GM12878 (cell line): ENCODE measurements at regions not wholly inside any gene's neighbourhood (a gene's known extent, or its start where the extent isn't known, plus 50 kb on each side); places are given as distances from the start of the nearest gene placed in this dataset.

Experiments
- ATAC-seq: fragments of 200-7000 bp; cut with Tn5 transposase; 3 replicates; pipeline ENCODE4 v1.9.1; 2020; ENCODE audit warnings: mild to moderate bottlenecking, moderate library complexity
- BruUV-seq: library from RNA; stranded (reverse); fragments of 400-500 nt; replicated peaks from 2 replicates; lab custom pipeline; 2021; lab: Mats Ljungman, UMichigan
- CTCF ChIA-PET: fragments of 300-600 bp; sonication (Branson Sonifier 250); formaldehyde crosslinking; extraction: SDS; loops from one replicate; lab custom pipeline; 2021; ENCODE audit warnings: inconsistent platforms; lab: Yijun Ruan, JAX
- POLR2A ChIA-PET: fragments of 350-600 bp; formaldehyde crosslinking; extraction: SDS; loops from one replicate; lab custom pipeline; 2021; ENCODE audit warnings: inconsistent platforms; lab: Charles Lee
- RAD21 ChIA-PET: fragments of 300-600 bp; sonication (Branson Sonifier 250); formaldehyde crosslinking; loops from one replicate; lab custom pipeline; 2023; ENCODE audit warnings: antibody characterized with exemption; ENCODE audit not compliant: unreplicated experiment; lab: Charles Lee
- SMC1A ChIA-PET: fragments of 300-600 bp; sonication (Branson Sonifier 250); formaldehyde crosslinking; loops from one replicate; lab custom pipeline; 2023; ENCODE audit not compliant: unreplicated experiment, uncharacterized antibody; lab: Charles Lee
- DNase-seq: peaks from one replicate; pipeline ENCODE4 v3.0.0-alpha.2; 2011; ENCODE audit warnings: low read depth, low spot score
- FAIRE-seq: peaks from 3 replicates; lab custom pipeline; 2011; peaks lifted over from hg19 to GRCh38; lab: Jason Lieb, UNC
- H2AFZ ChIP-seq: 2 replicates; pipeline ENCODE4 v1.6.0; 2011; ENCODE audit warnings: low read depth, low read length, control low read depth; ENCODE audit not compliant: control insufficient read depth
- H3K27ac ChIP-seq: 2 replicates; pipeline ENCODE4 v1.5.1; 2011; ENCODE audit warnings: control low read depth; ENCODE audit not compliant: control insufficient read depth, insufficient read depth
- H3K27me3 ChIP-seq, 2 experiments: replicated peaks in 1 of 2; 2 replicates each; pipeline versions ENCODE4 v1.6.0 to v1.6.1; 2011; ENCODE audit warnings: low read length in 1 of 2; ENCODE audit not compliant: control insufficient read depth in 2 of 2, insufficient read depth in 2 of 2
- H3K36me3 ChIP-seq, 2 experiments: 2 replicates each; pipeline ENCODE4 v1.5.1; 2011; ENCODE audit warnings: low read length in 1 of 2; ENCODE audit not compliant: control insufficient read depth in 2 of 2, insufficient read depth in 2 of 2
- H3K4me1 ChIP-seq: 2 replicates; pipeline ENCODE4 v1.6.1; 2011; ENCODE audit warnings: mild to moderate bottlenecking, low read length, moderate library complexity, mixed read lengths; ENCODE audit not compliant: control insufficient read depth, insufficient read depth
- H3K4me2 ChIP-seq: 2 replicates; pipeline ENCODE4 v1.6.0; 2011; ENCODE audit warnings: control low read depth; ENCODE audit not compliant: control insufficient read depth, insufficient read depth
- H3K4me3 ChIP-seq: fragments of 200-600 bp; sonication (generic); 2 replicates; pipeline ENCODE4 v1.5.1; 2016
- H3K79me2 ChIP-seq: 2 replicates; pipeline ENCODE4 v1.6.0; 2011; ENCODE audit warnings: low read length; ENCODE audit not compliant: control insufficient read depth, insufficient read depth
- H3K9ac ChIP-seq: 2 replicates; pipeline ENCODE4 v1.8.0; 2011; ENCODE audit warnings: low read length, control low read depth, mixed read lengths; ENCODE audit not compliant: control insufficient read depth, insufficient read depth
- H3K9me3 ChIP-seq: replicated peaks from 3 replicates; pipeline ENCODE4 v1.5.1; 2011; ENCODE audit warnings: mild to moderate bottlenecking, low read length; ENCODE audit not compliant: control insufficient read depth, insufficient read depth
- H4K20me1 ChIP-seq: 2 replicates; pipeline ENCODE4 v1.6.0; 2011; ENCODE audit not compliant: control insufficient read depth, insufficient read depth
- BCL11A ChIP-seq: IDR thresholded peaks from 2 replicates; pipeline ENCODE4 v1.6.1; 2011; ENCODE audit warnings: low read depth, low read length
- EED ChIP-seq: sonication (generic); IDR thresholded peaks from 2 replicates; pipeline ENCODE4 v1.6.1; 2016; ENCODE audit warnings: antibody characterized with exemption, low read depth
- FOS ChIP-seq: IDR thresholded peaks from 3 replicates; pipeline ENCODE4 v1.6.1; 2011; ENCODE audit warnings: borderline replicate concordance; ENCODE audit not compliant: insufficient read length; ENCODE audit errors: extremely low read depth
- HCFC1 ChIP-seq: fragments of 150-350 bp; IDR thresholded peaks from 2 replicates; pipeline ENCODE4 v1.6.1; 2014; ENCODE audit warnings: low read length
- IKZF1 ChIP-seq: fragments of 450-650 bp; conservative IDR thresholded peaks from 2 replicates; pipeline ENCODE4 v1.6.1; 2017; ENCODE audit warnings: antibody characterized with exemption, mild to moderate bottlenecking
- LARP7 ChIP-seq: fragments of 450-650 bp; IDR thresholded peaks from 2 replicates; pipeline ENCODE4 v1.6.1; 2017; ENCODE audit warnings: mild to moderate bottlenecking
- MEF2B ChIP-seq: fragments of 450-650 bp; IDR thresholded peaks from 2 replicates; pipeline ENCODE4 v1.6.1; 2018; ENCODE audit warnings: mild to moderate bottlenecking, moderate library complexity; ENCODE audit not compliant: partially characterized antibody, poor library complexity, severe bottlenecking
- NFYA ChIP-seq: IDR thresholded peaks from 2 replicates; pipeline ENCODE4 v1.6.1; 2011; ENCODE audit warnings: low read depth, mild to moderate bottlenecking, low read length, improper control_type of control experiment, borderline replicate concordance
- NR2F1 ChIP-seq: fragments of 450-650 bp; conservative IDR thresholded peaks from 2 replicates; pipeline ENCODE4 v1.6.1; 2017; ENCODE audit warnings: mild to moderate bottlenecking
- RUNX3 ChIP-seq: IDR thresholded peaks from 2 replicates; pipeline ENCODE4 v1.6.1; 2012; ENCODE audit warnings: low read length, inconsistent platforms
- SIX5 ChIP-seq: IDR thresholded peaks from 2 replicates; pipeline ENCODE4 v1.6.1; 2011; ENCODE audit warnings: mild to moderate bottlenecking, low read depth, low read length, moderate library complexity; ENCODE audit not compliant: severe bottlenecking
- SMAD1 ChIP-seq: fragments of 450-650 bp; IDR thresholded peaks from 2 replicates; pipeline ENCODE4 v1.6.1; 2018; ENCODE audit warnings: mild to moderate bottlenecking, low read depth; ENCODE audit not compliant: partially characterized antibody
- TARDBP ChIP-seq: IDR thresholded peaks from 2 replicates; pipeline ENCODE4 v1.6.1; 2016; ENCODE audit warnings: borderline replicate concordance
- TCF12 ChIP-seq: IDR thresholded peaks from 2 replicates; pipeline ENCODE4 v1.6.1; 2011; ENCODE audit warnings: low read depth, mild to moderate bottlenecking, low read length
- WRNIP1 ChIP-seq: IDR thresholded peaks from 2 replicates; pipeline ENCODE4 v1.6.1; 2011; ENCODE audit warnings: low read depth, low read length, improper control_type of control experiment, borderline replicate concordance
- ZZZ3 ChIP-seq: IDR thresholded peaks from 2 replicates; pipeline ENCODE4 v1.6.1; 2011; ENCODE audit warnings: low read depth; ENCODE audit not compliant: control insufficient read depth, insufficient read length
- WGBS: methylation state at CpG from one replicate; pipeline ENCODE4 v1.1.6; 2016; ENCODE audit warnings: low lambda C conversion rate; ENCODE audit not compliant: insufficient replicate concordance, insufficient coverage; ENCODE audit errors: missing lambda C conversion rate; 5-methylcytosine and 5-hydroxymethylcytosine counted together
- in situ Hi-C: fragments of 300-500 bp; cut with MboI; formaldehyde crosslinking; loops from 9 replicates; pipeline ENCODE4 v1.14.3; 2018; ENCODE audit warnings: mixed read lengths
- intact Hi-C: fragments of 100-400 bp; cut with micrococcal nuclease; formaldehyde crosslinking; loops from one replicate; pipeline ENCODE4 v1.14.2; 2022; ENCODE audit not compliant: unreplicated experiment
- TF ChIP-seq, protein P1 (sequence below): fragments of 150-350 bp; IDR thresholded peaks from 2 replicates; pipeline ENCODE4 v1.6.1; 2016; ENCODE audit warnings: low read depth, low read length

- TF ChIP-seq TARDBP = no peak
Measured at GRCh38 chr7:25694211-25694610, 457.8 kb upstream of the NFE2L3 start (continued).

DNA sequence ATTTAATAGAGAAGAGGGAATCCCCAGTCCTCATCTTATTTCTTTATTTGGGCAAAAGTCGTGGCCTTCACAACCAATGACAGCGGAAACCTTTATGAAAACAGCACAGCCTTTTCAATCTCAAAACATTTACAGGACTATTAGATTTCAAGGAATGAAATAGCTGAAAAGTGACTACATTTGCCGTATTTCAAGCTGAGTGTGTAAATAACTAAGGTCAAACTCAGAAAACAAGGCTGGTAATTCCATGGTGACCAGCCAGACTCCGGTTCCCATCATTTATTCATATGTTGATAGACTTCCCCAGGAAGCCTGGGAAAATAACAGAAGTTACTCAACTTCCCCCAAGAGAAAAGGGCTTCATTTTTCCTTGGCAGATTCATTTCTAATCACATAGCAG, 457.3 kb upstream of the NFE2L3 start:
- FAIRE-seq (no peak), ATAC-seq (no peak)
- no peaks in the 10 kb centered on the region for H4K20me1 ChIP-seq
- in situ Hi-C loops = no loop called here
- no peak overlapping the region for H3K4me3 ChIP-seq
- H3K36me3 ChIP-seq = no peaks in the 10 kb centered on the region
- no peaks in the 10 kb centered on the region for H3K4me1 ChIP-seq
- H3K9ac ChIP-seq = no peak overlapping the region
- no peak overlapping the region for H3K27ac ChIP-seq
- POLR2A ChIA-PET = no interaction called here
- TF ChIP-seq RUNX3 (no peak), NFYA (no peak), LARP7 (no peak), IKZF1 (no peak), MEF2B (no peak), ZZZ3 (no peak)
- TF ChIP-seq, all 136 proteins: peak for 0
- no peaks in the 10 kb centered on the region; a peak in 1 of 4 replicates for H3K27me3 ChIP-seq
- intact Hi-C loops = no loop called here
- ChIA-PET CTCF (no interaction called here), RAD21 (no interaction called here), SMC1A (no interaction called here)
- no peaks in the 10 kb centered on the region for H3K79me2 ChIP-seq
- DNase-seq = no peak
- 26% methylated on average over 4 of the region's 4 CpGs for WGBS
- no peaks in the 10 kb centered on the region for H3K9me3 ChIP-seq
- no peak overlapping the region for H2AFZ ChIP-seq
- H3K4me2 ChIP-seq = no peak overlapping the region
- BruUV-seq = no TSS peak

GRCh38 chr7:25696571-25696970, 455.4 kb upstream of the NFE2L3 start:
- H2AFZ ChIP-seq = no peak overlapping the region
- H3K9me3 ChIP-seq = no peaks in the 10 kb centered on the region; the same call in 2 of the 3 replicates
- intact Hi-C loops = no loop called here
- ChIA-PET RAD21 (no interaction called here), SMC1A (no interaction called here), CTCF (no interaction called here), POLR2A (no interaction called here)
- H3K27me3 ChIP-seq = no peaks in the 10 kb centered on the region; a peak in 1 of 4 replicates
- H3K79me2 ChIP-seq = no peaks in the 10 kb centered on the region
- no peak for ATAC-seq
- FAIRE-seq = no peak
- no peak for DNase-seq
- no peak overlapping the region for H3K4me3 ChIP-seq
- no peaks in the 10 kb centered on the region for H3K36me3 ChIP-seq
- no peak overlapping the region for H3K4me2 ChIP-seq
- H3K4me1 ChIP-seq = no peaks in the 10 kb centered on the region
- H3K9ac ChIP-seq = no peak overlapping the region
- WGBS = 0% methylated on average over 2 of the region's 2 CpGs
- H3K27ac ChIP-seq = no peak overlapping the region
- in situ Hi-C loops = no loop called here
- H4K20me1 ChIP-seq = no peaks in the 10 kb centered on the region
- no TSS peak for BruUV-seq
- TF ChIP-seq SMAD1 (no peak), SIX5 (no peak), TCF12 (no peak), EED (no peak), NR2F1 (no peak), FOS (no peak), IKZF1 (no peak), WRNIP1 (no peak), BCL11A (no peak), HCFC1 (no peak), LARP7 (no peak)
- TF ChIP-seq, protein P1, sequence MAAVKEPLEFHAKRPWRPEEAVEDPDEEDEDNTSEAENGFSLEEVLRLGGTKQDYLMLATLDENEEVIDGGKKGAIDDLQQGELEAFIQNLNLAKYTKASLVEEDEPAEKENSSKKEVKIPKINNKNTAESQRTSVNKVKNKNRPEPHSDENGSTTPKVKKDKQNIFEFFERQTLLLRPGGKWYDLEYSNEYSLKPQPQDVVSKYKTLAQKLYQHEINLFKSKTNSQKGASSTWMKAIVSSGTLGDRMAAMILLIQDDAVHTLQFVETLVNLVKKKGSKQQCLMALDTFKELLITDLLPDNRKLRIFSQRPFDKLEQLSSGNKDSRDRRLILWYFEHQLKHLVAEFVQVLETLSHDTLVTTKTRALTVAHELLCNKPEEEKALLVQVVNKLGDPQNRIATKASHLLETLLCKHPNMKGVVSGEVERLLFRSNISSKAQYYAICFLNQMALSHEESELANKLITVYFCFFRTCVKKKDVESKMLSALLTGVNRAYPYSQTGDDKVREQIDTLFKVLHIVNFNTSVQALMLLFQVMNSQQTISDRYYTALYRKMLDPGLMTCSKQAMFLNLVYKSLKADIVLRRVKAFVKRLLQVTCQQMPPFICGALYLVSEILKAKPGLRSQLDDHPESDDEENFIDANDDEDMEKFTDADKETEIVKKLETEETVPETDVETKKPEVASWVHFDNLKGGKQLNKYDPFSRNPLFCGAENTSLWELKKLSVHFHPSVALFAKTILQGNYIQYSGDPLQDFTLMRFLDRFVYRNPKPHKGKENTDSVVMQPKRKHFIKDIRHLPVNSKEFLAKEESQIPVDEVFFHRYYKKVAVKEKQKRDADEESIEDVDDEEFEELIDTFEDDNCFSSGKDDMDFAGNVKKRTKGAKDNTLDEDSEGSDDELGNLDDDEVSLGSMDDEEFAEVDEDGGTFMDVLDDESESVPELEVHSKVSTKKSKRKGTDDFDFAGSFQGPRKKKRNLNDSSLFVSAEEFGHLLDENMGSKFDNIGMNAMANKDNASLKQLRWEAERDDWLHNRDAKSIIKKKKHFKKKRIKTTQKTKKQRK = no peak
